ENCODE measurements at regions not wholly inside any gene's neighbourhood (a gene's known extent, or its start where the extent isn't known, plus 50 kb on each side); places are given as distances from the start of the nearest gene placed in this dataset.

GRCh38 chr6:21426841-21427490, 166.6 kb upstream of the SOX4 start:
- no peak for DNase-seq

GRCh38 chr6:21429291-21429690, 164.3 kb upstream of the SOX4 start:
- DNase-seq = no peak

- DNase-seq = no peak
Observed at GRCh38 chr6:21431526-21431925, 162.0 kb upstream of the SOX4 start.

DNA sequence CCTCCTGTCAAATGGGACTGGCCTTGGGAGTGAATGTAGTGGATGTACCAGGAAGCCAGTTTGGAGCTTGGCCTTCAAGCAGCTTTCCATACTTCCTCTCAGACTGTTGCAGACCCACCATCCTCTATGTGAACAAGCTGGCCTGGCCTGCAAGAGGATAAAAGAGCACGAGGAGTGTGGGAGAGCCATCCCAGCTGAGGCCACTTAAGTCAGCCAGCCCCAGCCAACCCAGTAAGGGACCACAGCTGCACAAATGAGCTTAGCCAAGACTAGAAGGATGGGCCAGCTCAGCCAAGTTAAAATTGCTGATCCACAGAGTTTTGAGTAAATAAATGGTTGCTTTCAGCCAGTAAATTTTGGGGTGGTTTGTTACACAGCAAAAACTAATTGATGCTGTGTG, 156.9 kb upstream of the SOX4 start:
- DNase-seq = no peak

DNA sequence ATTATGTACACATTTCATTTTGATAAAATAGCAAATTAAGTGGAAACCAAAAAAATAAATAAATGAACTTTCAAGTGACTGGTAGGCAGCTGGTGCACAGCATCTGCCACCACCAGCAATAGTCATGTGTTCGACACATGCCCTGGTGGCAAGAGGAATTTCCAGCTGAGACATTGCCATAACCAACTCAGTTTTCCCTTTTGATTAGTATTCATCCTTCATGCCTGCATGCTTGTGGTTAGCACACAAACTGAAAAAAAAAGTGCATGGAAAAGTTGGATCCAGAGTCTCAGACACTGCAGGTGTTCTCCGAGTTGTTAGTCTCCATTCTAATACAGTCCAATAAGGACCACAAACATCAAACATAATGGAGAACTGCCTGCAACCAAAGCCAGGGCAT, 156.0 kb upstream of the SOX4 start:
- DNase-seq = no peak

DNA sequence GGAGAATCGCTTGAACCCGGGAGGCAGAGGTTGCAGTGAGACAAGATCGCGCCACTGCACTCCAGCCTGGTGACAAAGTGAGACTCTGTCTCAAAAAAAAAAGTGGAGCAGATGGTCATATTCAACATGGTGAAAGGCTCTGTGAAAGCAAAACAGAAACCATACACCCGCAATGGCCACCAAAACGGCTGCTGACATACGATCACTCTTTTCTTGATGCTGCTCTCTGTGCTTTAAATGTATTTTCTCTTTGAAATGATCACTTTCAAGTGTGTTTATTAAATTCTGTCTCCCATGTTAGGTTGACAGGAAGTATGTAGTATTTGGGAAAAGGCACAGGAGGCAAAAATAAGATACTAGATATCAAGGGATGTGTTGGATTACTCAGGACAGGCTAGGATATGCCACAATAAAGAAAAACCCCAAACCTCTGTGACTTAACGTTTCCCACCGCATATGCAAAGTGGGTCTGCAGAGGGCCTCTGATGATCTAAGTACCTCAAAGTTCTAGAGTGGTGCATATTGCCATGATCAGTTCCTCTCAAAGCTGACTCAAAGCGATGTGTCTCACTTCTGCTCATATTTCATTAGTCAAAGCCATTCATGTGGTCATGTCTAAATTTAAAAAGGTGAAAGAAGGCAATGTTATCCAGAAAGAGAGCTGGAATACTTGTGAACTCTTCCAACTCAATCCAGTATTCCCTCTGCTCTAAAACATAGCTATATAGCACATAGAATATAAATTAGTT, 155.1 kb upstream of the SOX4 start:
- no peak for DNase-seq

- DNase-seq = no peak
Observed at GRCh38 chr6:21438986-21439352, 154.6 kb upstream of the SOX4 start.

GRCh38 chr6:21441386-21441785, 152.2 kb upstream of the SOX4 start:
- no peak for DNase-seq

GRCh38 chr6:21442874-21443273, 150.7 kb upstream of the SOX4 start:
- no peak for DNase-seq

GRCh38 chr6:21444711-21445260, 148.8 kb upstream of the SOX4 start:
- no peak for DNase-seq

DNA sequence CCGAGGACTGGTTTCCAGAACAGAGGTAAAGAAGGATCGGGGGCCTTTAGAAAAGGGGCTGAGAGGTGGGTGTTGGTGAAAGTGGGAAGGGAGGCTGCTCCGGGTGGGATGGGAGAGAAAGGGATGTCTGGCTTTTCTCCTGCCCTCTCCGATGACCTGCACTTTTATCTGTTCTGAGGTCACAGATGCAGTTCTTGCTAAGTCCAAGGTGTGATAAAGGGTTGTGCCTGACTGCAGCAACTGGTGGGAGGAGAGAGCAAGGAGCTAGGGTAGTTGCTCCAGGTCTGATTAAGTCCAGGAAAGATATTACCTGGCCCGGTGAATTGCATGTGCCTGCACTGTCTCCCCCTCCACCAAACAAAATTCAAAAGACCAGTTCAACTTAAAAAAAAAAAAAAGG, 145.6 kb upstream of the SOX4 start:
- DNase-seq = no peak

- DNase-seq = no peak
Observed at GRCh38 chr6:21448485-21449109, 145.0 kb upstream of the SOX4 start.

- no peak for DNase-seq
Observed at GRCh38 chr6:21450149-21450548, 143.4 kb upstream of the SOX4 start.

GRCh38 chr6:21450628-21451027, 142.9 kb upstream of the SOX4 start:
- no peak for DNase-seq

DNA sequence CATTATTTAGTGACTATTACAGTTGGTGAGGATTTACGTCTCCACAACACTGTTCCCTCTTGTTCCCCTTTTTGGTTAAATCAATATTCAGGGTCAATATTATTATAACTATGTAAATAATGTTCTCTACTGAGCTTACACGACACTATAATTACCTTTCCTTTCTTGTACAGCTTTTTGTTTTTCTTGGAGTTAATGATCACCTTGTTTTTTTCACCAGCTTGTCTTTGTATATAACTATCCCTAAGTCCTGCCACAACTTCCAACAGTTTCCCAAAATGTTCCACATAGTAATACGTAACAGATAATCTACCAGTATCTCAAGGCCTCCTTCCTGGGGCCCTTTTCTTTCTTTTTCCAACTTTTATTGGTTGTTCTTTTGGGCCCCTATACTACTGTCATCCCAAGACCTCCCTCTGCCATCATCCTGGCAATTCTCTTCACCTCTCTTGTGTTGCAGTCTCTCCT, 142.0 kb upstream of the SOX4 start:
- DNase-seq = no peak

DNA sequence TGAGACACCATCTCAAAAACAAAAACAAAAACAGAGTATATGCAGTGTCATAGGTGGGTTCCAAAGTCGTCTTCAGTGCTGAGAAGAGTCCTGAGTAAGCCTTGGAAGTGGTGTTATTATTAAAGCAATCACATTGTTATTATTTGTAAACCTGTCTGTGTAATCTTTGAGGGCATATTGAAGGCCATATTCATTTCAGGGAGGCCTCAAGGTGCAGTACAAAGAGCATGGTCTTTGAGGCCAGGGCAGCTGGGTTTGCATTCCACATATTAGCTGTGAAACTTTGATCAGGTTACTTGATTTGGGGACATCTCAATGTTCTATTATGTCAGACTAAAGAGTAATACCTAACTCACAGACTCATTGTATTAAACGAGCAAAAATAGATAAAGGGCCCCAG, 139.3 kb upstream of the SOX4 start:
- no peak for DNase-seq

DNA sequence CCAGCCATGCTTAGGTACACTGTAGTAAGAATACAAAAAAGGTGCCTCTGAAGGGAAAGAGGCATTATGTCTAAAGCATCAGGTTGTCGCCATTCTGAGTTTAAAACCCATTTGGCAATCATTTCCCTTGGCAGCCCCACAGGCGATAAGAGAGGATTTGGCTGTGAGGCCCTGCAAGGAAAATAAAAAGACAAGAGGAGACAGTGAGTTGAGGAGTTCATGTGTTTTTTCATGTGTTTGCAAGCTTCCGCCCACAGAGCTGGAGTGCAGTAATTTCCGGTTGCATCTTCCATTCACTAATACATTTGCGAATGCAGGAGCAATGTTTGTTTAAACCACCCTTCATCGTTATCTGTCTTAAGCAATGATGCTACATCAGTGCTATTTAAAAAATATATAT, 138.5 kb upstream of the SOX4 start:
- DNase-seq = no peak

GRCh38 chr6:21457647-21458046, 135.9 kb upstream of the SOX4 start:
- DNase-seq = no peak

DNA sequence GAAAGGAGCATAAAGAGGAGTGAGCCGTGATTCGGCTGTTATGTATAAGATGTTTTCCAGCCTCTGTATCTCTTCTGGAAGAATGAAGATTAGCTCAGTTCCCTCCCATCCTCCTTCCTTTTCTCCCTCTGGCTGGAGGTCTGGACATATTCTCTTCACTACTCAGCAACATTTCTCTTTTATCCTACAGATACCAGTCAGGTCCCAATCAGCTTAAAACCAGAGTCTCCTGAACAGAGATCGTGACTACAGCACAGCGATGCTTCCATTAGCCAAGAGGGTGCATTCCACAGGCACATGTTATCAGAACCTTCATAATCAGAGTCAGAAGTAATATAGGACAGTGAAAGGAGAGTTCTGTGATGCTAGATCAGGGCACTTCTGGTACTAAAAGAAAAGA, 133.9 kb upstream of the SOX4 start:
- DNase-seq = no peak

- DNase-seq = no peak
Observed at GRCh38 chr6:21461844-21462518, 131.6 kb upstream of the SOX4 start.

DNA sequence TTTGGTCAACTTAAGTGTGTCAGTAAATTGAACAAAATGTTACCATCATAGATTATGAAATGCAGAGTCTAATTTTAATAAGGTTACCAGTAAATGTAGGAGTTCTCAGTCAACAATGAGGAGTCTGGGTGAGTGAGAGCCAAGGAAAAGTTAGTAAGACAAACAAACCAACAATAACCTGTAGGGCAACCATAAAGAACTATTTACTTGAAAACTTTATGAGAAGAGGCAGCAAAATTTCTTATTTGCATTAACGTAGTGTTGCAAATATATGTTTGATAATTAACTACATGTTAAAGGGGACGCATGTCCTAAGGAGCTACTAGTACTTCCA, 131.1 kb upstream of the SOX4 start:
- no peak for DNase-seq

DNA sequence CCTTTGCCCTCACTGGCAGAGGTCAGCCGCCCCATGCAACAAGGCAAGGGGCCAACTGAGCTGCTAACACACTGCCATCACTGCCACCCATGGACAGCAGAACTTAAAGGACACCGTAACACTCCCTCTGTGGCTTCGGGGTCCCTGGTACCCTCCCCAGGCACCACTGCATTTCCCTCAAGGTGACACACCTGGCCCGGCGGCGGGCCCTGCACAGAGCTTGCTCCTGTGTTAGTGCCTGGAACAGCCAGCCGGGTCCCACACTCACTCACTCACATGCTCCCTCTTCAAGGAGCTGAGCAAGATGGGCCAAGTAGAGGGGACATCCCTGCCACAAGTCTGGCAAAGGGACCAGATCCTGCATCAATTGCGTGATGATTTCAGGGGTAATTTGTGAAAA, 126.5 kb upstream of the SOX4 start:
- DNase-seq = no peak

- DNase-seq = no peak
Observed at GRCh38 chr6:21468461-21468860, 125.1 kb upstream of the SOX4 start.

Measured in left kidney (tissue), 1 donor.